HepG2 (cell line): ENCODE measurements at regions not wholly inside any gene's neighbourhood (a gene's known extent, or its start where the extent isn't known, plus 50 kb on each side); places are given as distances from the start of the nearest gene placed in this dataset.

Experiments used
- EP300 ChIP-seq, 3 experiments: sonication (generic) in 1 of 3; formaldehyde crosslinking in 1 of 3; IDR thresholded peaks; 2 replicates each; pipeline versions ENCODE4 v1.5.1 to v1.6.1; 2011 to 2020; ENCODE audit warnings: low read depth in 2 of 3, low read length in 2 of 3, borderline replicate concordance in 1 of 3, improper control_type of control experiment in 1 of 3, mild to moderate bottlenecking in 1 of 3, missing genetic modification reagents in 1 of 3, moderate library complexity in 1 of 3
- FOXA1 ChIP-seq, 2 experiments: fragments of 450-650 bp in 1 of 2; sonication (generic) in 1 of 2; formaldehyde crosslinking in 1 of 2; IDR thresholded peaks; 2 replicates each; pipeline versions ENCODE4 v1.4.0 to v1.6.1; 2016 to 2020; ENCODE audit warnings: missing genetic modification reagents in 1 of 2
- FOXC1 ChIP-seq: sonication (generic); formaldehyde crosslinking; IDR thresholded peaks from 2 replicates; pipeline ENCODE4 v1.8.0; 2022; ENCODE audit warnings: mild to moderate bottlenecking, missing genetic modification reagents, borderline replicate concordance
- FOXP1 ChIP-seq, 2 experiments: fragments of 450-650 bp in 1 of 2; IDR thresholded peaks; 2 replicates each; pipeline ENCODE4 v1.6.1; 2017 to 2018; ENCODE audit warnings: antibody characterized with exemption in 1 of 2
- GATA4 ChIP-seq: sonication (generic); IDR thresholded peaks from 2 replicates; pipeline ENCODE4 v1.6.1; 2016; ENCODE audit warnings: antibody characterized with exemption, low read depth, borderline replicate concordance
- MATR3 ChIP-seq: sonication (generic); formaldehyde crosslinking; IDR thresholded peaks from 2 replicates; pipeline ENCODE4 v1.4.0; 2020; ENCODE audit warnings: missing genetic modification reagents
- NCOA2 ChIP-seq: sonication (generic); formaldehyde crosslinking; IDR thresholded peaks from 2 replicates; pipeline ENCODE4 v1.8.0; 2022; ENCODE audit warnings: inconsistent platforms
- NCOA5 ChIP-seq: sonication (generic); formaldehyde crosslinking; IDR thresholded peaks from 2 replicates; pipeline ENCODE4 v1.4.0; 2020; ENCODE audit warnings: missing genetic modification reagents
- PAX8 ChIP-seq: sonication (generic); formaldehyde crosslinking; IDR thresholded peaks from 2 replicates; pipeline ENCODE4 v1.8.0; 2022; ENCODE audit warnings: mild to moderate bottlenecking, missing genetic modification reagents, borderline replicate concordance
- SAP130 ChIP-seq: IDR thresholded peaks from 2 replicates; pipeline ENCODE4 v1.6.1; 2016; ENCODE audit warnings: low read depth
- SMAD1 ChIP-seq: sonication (generic); formaldehyde crosslinking; IDR thresholded peaks from 2 replicates; pipeline ENCODE4 v1.4.0; 2020; ENCODE audit warnings: missing genetic modification reagents, low read depth, mild to moderate bottlenecking, borderline replicate concordance
- SOX13 ChIP-seq, 3 experiments: fragments of 450-650 bp in 1 of 3; sonication (generic) in 1 of 3; formaldehyde crosslinking in 1 of 3; IDR thresholded peaks in 2 of 3; conservative IDR thresholded peaks in 1 of 3; 2 replicates each; pipeline versions ENCODE4 v1.5.0 to v1.6.1; 2016 to 2020; ENCODE audit warnings: antibody characterized with exemption in 1 of 3, mild to moderate bottlenecking in 1 of 3, missing compliant biosample characterization in 1 of 3, missing genetic modification reagents in 1 of 3, moderate library complexity in 1 of 3
- SP5 ChIP-seq: IDR thresholded peaks from 2 replicates; pipeline ENCODE4 v1.6.1; 2016; ENCODE audit warnings: low read depth, borderline replicate concordance
- YY1 ChIP-seq: IDR thresholded peaks from 2 replicates; pipeline ENCODE4 v1.6.1; 2011; ENCODE audit warnings: low read length, low read depth, moderate library complexity, mild to moderate bottlenecking; ENCODE audit not compliant: insufficient read depth, insufficient replicate concordance
- ZMYM3 ChIP-seq: sonication (generic); formaldehyde crosslinking; IDR thresholded peaks from 2 replicates; pipeline ENCODE4 v1.5.1; 2020; ENCODE audit warnings: mild to moderate bottlenecking, missing genetic modification reagents
- ZNF12 ChIP-seq: sonication (generic); formaldehyde crosslinking; IDR thresholded peaks from 2 replicates; pipeline ENCODE4 v1.5.0; 2020; ENCODE audit warnings: missing genetic modification reagents
- ZNF780A ChIP-seq: sonication (generic); formaldehyde crosslinking; IDR thresholded peaks from 2 replicates; pipeline ENCODE4 v1.8.0; 2022; ENCODE audit warnings: mild to moderate bottlenecking, missing genetic modification reagents, moderate library complexity
- ZNF83 ChIP-seq: sonication (generic); formaldehyde crosslinking; IDR thresholded peaks from 2 replicates; pipeline ENCODE4 v1.4.0; 2020; ENCODE audit warnings: missing genetic modification reagents, mild to moderate bottlenecking, borderline replicate concordance
- TF ChIP-seq, protein P1 (sequence below): IDR thresholded peaks from 2 replicates; pipeline ENCODE4 v1.6.1; 2016; ENCODE audit warnings: missing compliant biosample characterization, missing genetic modification reagents, borderline replicate concordance
- TF ChIP-seq, protein P2 (sequence below): sonication (generic); formaldehyde crosslinking; IDR thresholded peaks from 2 replicates; pipeline ENCODE4 v1.4.0; 2020; ENCODE audit warnings: missing genetic modification reagents
- TF ChIP-seq, protein P3 (sequence below): sonication (generic); formaldehyde crosslinking; IDR thresholded peaks from 2 replicates; pipeline ENCODE4 v1.8.1; 2023; ENCODE audit warnings: mild to moderate bottlenecking, missing genetic modification reagents
- TF ChIP-seq, protein P4 (sequence below): sonication (generic); formaldehyde crosslinking; conservative IDR thresholded peaks from 2 replicates; pipeline ENCODE4 v1.8.0; 2022; ENCODE audit warnings: low read depth, missing genetic modification reagents

DNA sequence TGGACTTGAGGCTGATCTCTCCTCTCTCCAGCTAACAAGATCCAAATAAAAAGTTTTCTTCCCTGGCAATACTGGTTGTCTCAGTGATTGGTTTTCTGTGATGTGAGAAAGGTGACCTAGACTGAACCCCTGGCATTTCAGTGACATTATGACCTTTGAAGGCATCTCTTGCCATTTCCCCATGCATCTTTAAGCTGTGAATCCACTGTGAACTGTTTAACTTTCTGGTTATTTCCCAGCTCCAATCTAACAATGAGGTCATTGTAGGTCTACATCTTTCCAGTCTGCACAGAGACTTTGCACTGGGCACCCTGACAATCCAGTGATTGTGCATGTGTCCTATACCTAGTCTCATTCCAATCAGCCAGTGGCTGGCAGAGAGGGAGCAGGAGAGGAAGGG, 155.9 kb upstream of the NUDT4 start (continued):
- TF ChIP-seq EP300 (IDR thresholded peaks at IDR 0.05; ENCODE audit: low read depth in 2 of 2, low read length in 2 of 2), result peak in 1 of 2 experiments; percentile 27; a peak in 1 of 4 replicates
- no peak for TF ChIP-seq EP300 (CRISPR knock-in tag; IDR thresholded peaks at IDR 0.05; ENCODE audit: borderline replicate concordance)
- no peak for TF ChIP-seq FOXC1 (CRISPR knock-in tag)
- TF ChIP-seq, protein P1, sequence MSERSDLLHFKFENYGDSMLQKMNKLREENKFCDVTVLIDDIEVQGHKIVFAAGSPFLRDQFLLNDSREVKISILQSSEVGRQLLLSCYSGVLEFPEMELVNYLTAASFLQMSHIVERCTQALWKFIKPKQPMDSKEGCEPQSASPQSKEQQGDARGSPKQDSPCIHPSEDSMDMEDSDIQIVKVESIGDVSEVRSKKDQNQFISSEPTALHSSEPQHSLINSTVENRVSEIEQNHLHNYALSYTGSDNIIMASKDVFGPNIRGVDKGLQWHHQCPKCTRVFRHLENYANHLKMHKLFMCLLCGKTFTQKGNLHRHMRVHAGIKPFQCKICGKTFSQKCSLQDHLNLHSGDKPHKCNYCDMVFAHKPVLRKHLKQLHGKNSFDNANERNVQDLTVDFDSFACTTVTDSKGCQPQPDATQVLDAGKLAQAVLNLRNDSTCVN, result no peak
- TF ChIP-seq, protein P2, sequence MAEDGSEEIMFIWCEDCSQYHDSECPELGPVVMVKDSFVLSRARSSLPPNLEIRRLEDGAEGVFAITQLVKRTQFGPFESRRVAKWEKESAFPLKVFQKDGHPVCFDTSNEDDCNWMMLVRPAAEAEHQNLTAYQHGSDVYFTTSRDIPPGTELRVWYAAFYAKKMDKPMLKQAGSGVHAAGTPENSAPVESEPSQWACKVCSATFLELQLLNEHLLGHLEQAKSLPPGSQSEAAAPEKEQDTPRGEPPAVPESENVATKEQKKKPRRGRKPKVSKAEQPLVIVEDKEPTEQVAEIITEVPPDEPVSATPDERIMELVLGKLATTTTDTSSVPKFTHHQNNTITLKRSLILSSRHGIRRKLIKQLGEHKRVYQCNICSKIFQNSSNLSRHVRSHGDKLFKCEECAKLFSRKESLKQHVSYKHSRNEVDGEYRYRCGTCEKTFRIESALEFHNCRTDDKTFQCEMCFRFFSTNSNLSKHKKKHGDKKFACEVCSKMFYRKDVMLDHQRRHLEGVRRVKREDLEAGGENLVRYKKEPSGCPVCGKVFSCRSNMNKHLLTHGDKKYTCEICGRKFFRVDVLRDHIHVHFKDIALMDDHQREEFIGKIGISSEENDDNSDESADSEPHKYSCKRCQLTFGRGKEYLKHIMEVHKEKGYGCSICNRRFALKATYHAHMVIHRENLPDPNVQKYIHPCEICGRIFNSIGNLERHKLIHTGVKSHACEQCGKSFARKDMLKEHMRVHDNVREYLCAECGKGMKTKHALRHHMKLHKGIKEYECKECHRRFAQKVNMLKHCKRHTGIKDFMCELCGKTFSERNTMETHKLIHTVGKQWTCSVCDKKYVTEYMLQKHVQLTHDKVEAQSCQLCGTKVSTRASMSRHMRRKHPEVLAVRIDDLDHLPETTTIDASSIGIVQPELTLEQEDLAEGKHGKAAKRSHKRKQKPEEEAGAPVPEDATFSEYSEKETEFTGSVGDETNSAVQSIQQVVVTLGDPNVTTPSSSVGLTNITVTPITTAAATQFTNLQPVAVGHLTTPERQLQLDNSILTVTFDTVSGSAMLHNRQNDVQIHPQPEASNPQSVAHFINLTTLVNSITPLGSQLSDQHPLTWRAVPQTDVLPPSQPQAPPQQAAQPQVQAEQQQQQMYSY (CRISPR knock-in tag), result no peak
- TF ChIP-seq GATA4, result no peak
- no peak for TF ChIP-seq PAX8 (CRISPR knock-in tag)
- TF ChIP-seq ZNF12 (CRISPR knock-in tag), result 0 out of 2 replicates have a peak, but pooled peaks have one; percentile 33
- TF ChIP-seq NCOA2 (CRISPR knock-in tag), result 0 out of 2 replicates have a peak, but pooled peaks have one; percentile 27
- no peak for TF ChIP-seq SOX13 (IDR thresholded peaks at IDR 0.05)
- TF ChIP-seq SOX13 (CRISPR knock-in tag; conservative IDR thresholded peaks at IDR 0.05 in 1 of 2, IDR thresholded peaks at IDR 0.05 in 1 of 2), result peak in 1 of 2 experiments; percentile 40; a peak in 1 of 4 replicates
- TF ChIP-seq MATR3 (CRISPR knock-in tag), result no peak
- TF ChIP-seq, protein P3, sequence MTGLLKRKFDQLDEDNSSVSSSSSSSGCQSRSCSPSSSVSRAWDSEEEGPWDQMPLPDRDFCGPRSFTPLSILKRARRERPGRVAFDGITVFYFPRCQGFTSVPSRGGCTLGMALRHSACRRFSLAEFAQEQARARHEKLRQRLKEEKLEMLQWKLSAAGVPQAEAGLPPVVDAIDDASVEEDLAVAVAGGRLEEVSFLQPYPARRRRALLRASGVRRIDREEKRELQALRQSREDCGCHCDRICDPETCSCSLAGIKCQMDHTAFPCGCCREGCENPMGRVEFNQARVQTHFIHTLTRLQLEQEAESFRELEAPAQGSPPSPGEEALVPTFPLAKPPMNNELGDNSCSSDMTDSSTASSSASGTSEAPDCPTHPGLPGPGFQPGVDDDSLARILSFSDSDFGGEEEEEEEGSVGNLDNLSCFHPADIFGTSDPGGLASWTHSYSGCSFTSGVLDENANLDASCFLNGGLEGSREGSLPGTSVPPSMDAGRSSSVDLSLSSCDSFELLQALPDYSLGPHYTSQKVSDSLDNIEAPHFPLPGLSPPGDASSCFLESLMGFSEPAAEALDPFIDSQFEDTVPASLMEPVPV (CRISPR knock-in tag), result no peak
- TF ChIP-seq SMAD1, result no peak
- no peak for TF ChIP-seq NCOA5 (CRISPR knock-in tag)
- TF ChIP-seq ZMYM3 (CRISPR knock-in tag), result no peak
- TF ChIP-seq ZNF780A (CRISPR knock-in tag), result no peak
- TF ChIP-seq FOXP1 (IDR thresholded peaks at IDR 0.05), result no peak
- TF ChIP-seq FOXP1 (CRISPR knock-in tag; IDR thresholded peaks at IDR 0.05), result no peak
- TF ChIP-seq ZNF83, result no peak
- no peak for TF ChIP-seq FOXA1 (IDR thresholded peaks at IDR 0.05)
- no peak for TF ChIP-seq FOXA1 (CRISPR knock-in tag; IDR thresholded peaks at IDR 0.05)
- TF ChIP-seq SAP130, result no peak
- TF ChIP-seq SP5 (CRISPR knock-in tag), result no peak
- TF ChIP-seq YY1, result no peak
- TF ChIP-seq, protein P4, sequence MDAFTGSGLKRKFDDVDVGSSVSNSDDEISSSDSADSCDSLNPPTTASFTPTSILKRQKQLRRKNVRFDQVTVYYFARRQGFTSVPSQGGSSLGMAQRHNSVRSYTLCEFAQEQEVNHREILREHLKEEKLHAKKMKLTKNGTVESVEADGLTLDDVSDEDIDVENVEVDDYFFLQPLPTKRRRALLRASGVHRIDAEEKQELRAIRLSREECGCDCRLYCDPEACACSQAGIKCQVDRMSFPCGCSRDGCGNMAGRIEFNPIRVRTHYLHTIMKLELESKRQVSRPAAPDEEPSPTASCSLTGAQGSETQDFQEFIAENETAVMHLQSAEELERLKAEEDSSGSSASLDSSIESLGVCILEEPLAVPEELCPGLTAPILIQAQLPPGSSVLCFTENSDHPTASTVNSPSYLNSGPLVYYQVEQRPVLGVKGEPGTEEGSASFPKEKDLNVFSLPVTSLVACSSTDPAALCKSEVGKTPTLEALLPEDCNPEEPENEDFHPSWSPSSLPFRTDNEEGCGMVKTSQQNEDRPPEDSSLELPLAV (CRISPR knock-in tag), result no peak
